GM12891 (cell line): ENCODE measurements at regions not wholly inside any gene's neighbourhood (a gene's known extent, or its start where the extent isn't known, plus 50 kb on each side); places are given as distances from the start of the nearest gene placed in this dataset.

Experiments
- PAX5 ChIP-seq: IDR thresholded peaks from 2 replicates; pipeline ENCODE4 v1.6.1; 2011; ENCODE audit warnings: low read length, moderate library complexity, mild to moderate bottlenecking; ENCODE audit not compliant: insufficient read depth, severe bottlenecking
- POLR2A ChIP-seq: IDR thresholded peaks from 2 replicates; pipeline ENCODE4 v1.6.1; 2011; ENCODE audit warnings: low read depth, low read length, control low read depth
- POLR2AphosphoS5 ChIP-seq: IDR thresholded peaks from 2 replicates; pipeline ENCODE4 v1.6.1; 2011; ENCODE audit warnings: low read depth, low read length, control low read depth
- SPI1 ChIP-seq: IDR thresholded peaks from 2 replicates; pipeline ENCODE4 v1.6.1; 2011; ENCODE audit warnings: low read depth, low read length, control low read depth
- TAF1 ChIP-seq: IDR thresholded peaks from 2 replicates; pipeline ENCODE4 v1.6.1; 2011; ENCODE audit warnings: low read depth, low read length, control low read depth

DNA sequence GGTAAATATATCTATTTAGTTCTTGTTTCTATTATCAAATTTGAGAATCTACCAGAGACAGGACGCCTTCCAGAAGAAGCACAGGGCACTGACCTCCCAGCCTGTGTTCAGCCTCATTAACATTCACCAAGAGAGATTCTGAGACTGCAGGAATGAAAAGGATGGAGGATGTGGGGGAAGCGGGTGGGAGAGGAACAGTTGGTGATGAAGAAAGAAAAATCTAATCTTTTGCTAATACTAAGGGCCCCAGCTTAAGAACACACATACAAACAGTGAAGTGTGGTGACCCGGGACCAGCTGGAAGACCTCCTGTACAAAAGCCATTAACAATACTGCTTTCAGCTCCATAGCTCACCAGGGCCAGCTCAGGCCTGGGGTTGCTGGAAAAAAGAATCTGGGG is 160.5 kb downstream of the NUAK1 start:
- TF ChIP-seq POLR2A (no peak), POLR2AphosphoS5 (no peak), SPI1 (no peak), PAX5 (no peak), TAF1 (no peak)
